H9 (cell line): ENCODE measurements at regions not wholly inside any gene's neighbourhood (a gene's known extent, or its start where the extent isn't known, plus 50 kb on each side); places are given as distances from the start of the nearest gene placed in this dataset.

Source experiments
- DNase-seq: peaks from one replicate; pipeline ENCODE4 v3.0.0-alpha.2; 2017
- H2AFZ ChIP-seq: one replicate; pipeline ENCODE4 v1.6.1; 2013; ENCODE audit warnings: mild to moderate bottlenecking, low read length, control low read depth, moderate library complexity
- H2AK5ac ChIP-seq: 2 replicates; pipeline ENCODE4 v1.6.1; 2013; ENCODE audit warnings: low read length, control low read depth, mixed read lengths; ENCODE audit not compliant: insufficient read length
- H2BK120ac ChIP-seq: one replicate; pipeline ENCODE4 v1.6.1; 2013; ENCODE audit warnings: low read depth, mild to moderate bottlenecking, low read length, control low read depth, inconsistent platforms; ENCODE audit not compliant: poor library complexity, severe bottlenecking
- H2BK12ac ChIP-seq: 2 replicates; pipeline ENCODE4 v1.6.1; 2013; ENCODE audit warnings: low read length, control low read depth, mixed read lengths, low read depth; ENCODE audit not compliant: insufficient read length
- H2BK15ac ChIP-seq: 2 replicates; pipeline ENCODE4 v1.6.1; 2013; ENCODE audit warnings: low read depth, low read length, control low read depth
- H2BK20ac ChIP-seq: one replicate; pipeline ENCODE4 v1.6.1; 2013; ENCODE audit warnings: low read depth, mild to moderate bottlenecking, low read length, control low read depth, inconsistent platforms; ENCODE audit not compliant: poor library complexity, severe bottlenecking
- H2BK5ac ChIP-seq: 2 replicates; pipeline ENCODE4 v1.6.1; 2013; ENCODE audit warnings: low read length, control low read depth, mixed read lengths; ENCODE audit not compliant: insufficient read length
- H3K14ac ChIP-seq: 2 replicates; pipeline ENCODE4 v1.6.1; 2013; ENCODE audit warnings: low read length, control low read depth; ENCODE audit not compliant: insufficient read depth
- H3K18ac ChIP-seq: 2 replicates; pipeline ENCODE4 v1.6.1; 2013; ENCODE audit warnings: low read depth, mild to moderate bottlenecking, mixed read lengths, low read length, control low read depth; ENCODE audit not compliant: insufficient read length
- H3K23ac ChIP-seq: 2 replicates; pipeline ENCODE4 v1.6.1; 2013; ENCODE audit warnings: low read length, control low read depth, mixed read lengths, low read depth; ENCODE audit not compliant: insufficient read length
- H3K23me2 ChIP-seq: 2 replicates; pipeline ENCODE4 v1.6.1; 2013; ENCODE audit warnings: low read depth, mild to moderate bottlenecking, mixed read lengths, low read length, control low read depth; ENCODE audit not compliant: insufficient read length, poor library complexity, severe bottlenecking
- H3K27ac ChIP-seq: 2 replicates; pipeline ENCODE4 v1.5.1; 2013; ENCODE audit warnings: low read length, control low read depth, mixed read lengths, low read depth; ENCODE audit not compliant: insufficient read length
- H3K27me3 ChIP-seq: 2 replicates; pipeline ENCODE4 v1.6.1; 2013; ENCODE audit warnings: low read length, control low read depth, inconsistent platforms; ENCODE audit not compliant: insufficient read depth
- H3K4ac ChIP-seq: 2 replicates; pipeline ENCODE4 v1.6.1; 2013; ENCODE audit warnings: low read depth, mild to moderate bottlenecking, control low read depth, inconsistent platforms, low read length, moderate library complexity
- H3K4me1 ChIP-seq: 2 replicates; pipeline ENCODE4 v1.6.1; 2013; ENCODE audit warnings: low read length, control low read depth, inconsistent platforms; ENCODE audit not compliant: insufficient read depth
- H3K4me2 ChIP-seq: 2 replicates; pipeline ENCODE4 v1.6.1; 2013; ENCODE audit warnings: low read length, control low read depth, mixed read lengths; ENCODE audit not compliant: insufficient read length, insufficient read depth
- H3K56ac ChIP-seq: 2 replicates; pipeline ENCODE4 v1.6.1; 2013; ENCODE audit warnings: low read depth, mild to moderate bottlenecking, mixed read lengths, low read length, control low read depth; ENCODE audit not compliant: insufficient read length
- H3K79me1 ChIP-seq: 2 replicates; pipeline ENCODE4 v1.6.1; 2013; ENCODE audit warnings: low read depth, mild to moderate bottlenecking, moderate library complexity, low read length, control low read depth, inconsistent platforms; ENCODE audit not compliant: insufficient read depth, poor library complexity, severe bottlenecking
- H3K79me2 ChIP-seq: 2 replicates; pipeline ENCODE4 v1.6.1; 2013; ENCODE audit warnings: low read length, control low read depth, inconsistent platforms; ENCODE audit not compliant: insufficient read depth
- H3K9ac ChIP-seq: 2 replicates; pipeline ENCODE4 v1.6.1; 2013; ENCODE audit warnings: low read length, control low read depth, mixed read lengths; ENCODE audit not compliant: insufficient read length; ENCODE audit errors: extremely low read depth
- H3K9me3 ChIP-seq: one replicate; pipeline ENCODE4 v1.6.1; 2013; ENCODE audit warnings: low read depth, low read length, inconsistent platforms; ENCODE audit not compliant: control insufficient read depth
- H3T11ph ChIP-seq: one replicate; pipeline ENCODE4 v1.6.1; 2013; ENCODE audit warnings: mild to moderate bottlenecking, low read length, control low read depth, inconsistent platforms
- H4K20me1 ChIP-seq: one replicate; pipeline ENCODE4 v1.6.1; 2013; ENCODE audit not compliant: control insufficient read depth, insufficient read length, insufficient read depth
- H4K5ac ChIP-seq: 2 replicates; pipeline ENCODE4 v1.6.1; 2013; ENCODE audit warnings: low read depth, mild to moderate bottlenecking, mixed read lengths, low read length, control low read depth; ENCODE audit not compliant: insufficient read length
- H4K8ac ChIP-seq: replicated peaks from 2 replicates; pipeline ENCODE4 v1.6.1; 2013; ENCODE audit warnings: low read length, control low read depth, mixed read lengths, low read depth; ENCODE audit not compliant: insufficient read length
- H4K91ac ChIP-seq: 2 replicates; pipeline ENCODE4 v1.6.1; 2013; ENCODE audit warnings: low read depth, mild to moderate bottlenecking, moderate library complexity, mixed read lengths, low read length, control low read depth; ENCODE audit not compliant: insufficient read length
- H3K27ac Mint-ChIP-seq, 3 experiments: 2 replicates in 2 of 3; 3 replicates in 1 of 3; pipeline ENCODE4 v1.8.0; 2020 to 2021; ENCODE audit warnings: mixed read lengths in 3 of 3, mild to moderate bottlenecking in 1 of 3, moderate library complexity in 1 of 3
- H3K27me3 Mint-ChIP-seq: 2 replicates; pipeline ENCODE4 v1.8.0; 2021; ENCODE audit warnings: low read depth, mild to moderate bottlenecking, moderate library complexity, mixed read lengths
- H3K36me3 Mint-ChIP-seq, 3 experiments: 2 replicates in 2 of 3; 3 replicates in 1 of 3; pipeline ENCODE4 v1.8.0; 2020 to 2021; ENCODE audit warnings: low read depth in 3 of 3, mixed read lengths in 3 of 3; ENCODE audit not compliant: insufficient read depth in 1 of 3
- H3K4me1 Mint-ChIP-seq, 2 experiments: 2 replicates each; pipeline ENCODE4 v1.8.0; 2020; ENCODE audit warnings: mixed read lengths in 2 of 2
- H3K4me3 Mint-ChIP-seq, 2 experiments: 2 replicates in 1 of 2; 3 replicates in 1 of 2; pipeline ENCODE4 v1.8.0; 2020 to 2021; ENCODE audit warnings: mild to moderate bottlenecking in 2 of 2, mixed read lengths in 2 of 2, moderate library complexity in 1 of 2
- H3K9me3 Mint-ChIP-seq, 2 experiments: 2 replicates in 1 of 2; 3 replicates in 1 of 2; pipeline ENCODE4 v1.8.0; 2020; ENCODE audit warnings: mild to moderate bottlenecking in 2 of 2, mixed read lengths in 2 of 2, moderate library complexity in 1 of 2
- WGBS: extraction: QIAGEN DNeasy Blood & Tissue Kit; methylation state at CpG from one replicate; pipeline ENCODE4 v1.1.7; 2013; ENCODE audit warnings: missing lambda C conversion rate, low lambda C conversion rate, mixed read lengths; ENCODE audit not compliant: insufficient read length; ENCODE audit errors: extremely low coverage; 5-methylcytosine and 5-hydroxymethylcytosine counted together
- TF ChIP-seq, protein P1 (sequence below): fragments of 200-600 bp; sonication (generic); conservative IDR thresholded peaks from 3 replicates; pipeline ENCODE4 v1.8.0; 2021; ENCODE audit warnings: antibody characterized with exemption, mild to moderate bottlenecking

DNA sequence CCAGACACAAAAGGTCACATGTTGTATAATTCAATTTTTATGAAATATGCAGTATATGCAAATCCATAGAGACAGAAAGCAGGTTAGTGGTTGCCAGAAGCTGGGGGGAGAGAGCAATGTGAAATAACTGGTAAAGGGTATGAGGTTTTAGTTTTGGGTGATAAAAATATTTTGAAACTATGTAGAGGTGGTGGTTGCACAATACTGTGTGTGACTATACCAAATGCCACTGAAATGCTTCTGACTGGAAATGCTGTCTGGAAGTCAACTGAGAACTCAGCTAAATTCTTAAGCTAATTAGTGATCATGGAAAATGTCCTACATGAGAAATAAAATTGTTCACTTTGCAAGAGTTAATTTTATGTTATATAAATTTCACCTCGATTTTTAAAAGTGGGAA is 65.3 kb upstream of the RXFP2 start:
- H3K27ac ChIP-seq: no peak overlapping the region
- Mint-ChIP-seq H3K9me3 (peaks cover 4 to 8% of the 10 kb centered on the region in 2 experiments), H3K36me3 (peaks cover 2 to 16% (median 3%) of the 10 kb centered on the region in 3 experiments; a peak in 6 of 7 replicates), H3K4me3 (no peak overlapping the region), H3K4me1 (peaks cover 4 to 6% of the 10 kb centered on the region in 2 experiments; a peak in 2 of 4 replicates), H3K27ac (no peak overlapping the region), H3K27me3 (no peaks in the 10 kb centered on the region)
- no peak overlapping the region for H2BK20ac ChIP-seq
- H3K79me1 ChIP-seq: no peaks in the 10 kb centered on the region
- H3K18ac ChIP-seq: no peak overlapping the region
- no peak overlapping the region for H2BK120ac ChIP-seq
- H3K9ac ChIP-seq: no peak overlapping the region
- H2BK5ac ChIP-seq: no peak overlapping the region
- H3K14ac ChIP-seq: no peak overlapping the region
- H3K4ac ChIP-seq: no peak overlapping the region
- no peak overlapping the region for H4K5ac ChIP-seq
- H3K56ac ChIP-seq: no peak overlapping the region
- peaks cover 2% of the 10 kb centered on the region for H4K20me1 ChIP-seq
- no peaks in the 10 kb centered on the region for H3K23me2 ChIP-seq
- no peak overlapping the region for H3T11ph ChIP-seq
- DNase-seq: no peak
- no peak overlapping the region for H2BK15ac ChIP-seq
- H3K4me1 ChIP-seq: no peaks in the 10 kb centered on the region
- no peaks in the 10 kb centered on the region for H3K9me3 ChIP-seq
- no peak overlapping the region for H4K8ac ChIP-seq
- no peaks in the 10 kb centered on the region for H3K27me3 ChIP-seq
- H2AK5ac ChIP-seq: no peak overlapping the region
- H4K91ac ChIP-seq: no peak overlapping the region
- no peak overlapping the region for H3K23ac ChIP-seq
- H3K4me2 ChIP-seq: no peak overlapping the region
- TF ChIP-seq, protein P1, sequence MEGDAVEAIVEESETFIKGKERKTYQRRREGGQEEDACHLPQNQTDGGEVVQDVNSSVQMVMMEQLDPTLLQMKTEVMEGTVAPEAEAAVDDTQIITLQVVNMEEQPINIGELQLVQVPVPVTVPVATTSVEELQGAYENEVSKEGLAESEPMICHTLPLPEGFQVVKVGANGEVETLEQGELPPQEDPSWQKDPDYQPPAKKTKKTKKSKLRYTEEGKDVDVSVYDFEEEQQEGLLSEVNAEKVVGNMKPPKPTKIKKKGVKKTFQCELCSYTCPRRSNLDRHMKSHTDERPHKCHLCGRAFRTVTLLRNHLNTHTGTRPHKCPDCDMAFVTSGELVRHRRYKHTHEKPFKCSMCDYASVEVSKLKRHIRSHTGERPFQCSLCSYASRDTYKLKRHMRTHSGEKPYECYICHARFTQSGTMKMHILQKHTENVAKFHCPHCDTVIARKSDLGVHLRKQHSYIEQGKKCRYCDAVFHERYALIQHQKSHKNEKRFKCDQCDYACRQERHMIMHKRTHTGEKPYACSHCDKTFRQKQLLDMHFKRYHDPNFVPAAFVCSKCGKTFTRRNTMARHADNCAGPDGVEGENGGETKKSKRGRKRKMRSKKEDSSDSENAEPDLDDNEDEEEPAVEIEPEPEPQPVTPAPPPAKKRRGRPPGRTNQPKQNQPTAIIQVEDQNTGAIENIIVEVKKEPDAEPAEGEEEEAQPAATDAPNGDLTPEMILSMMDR: no peak
- no peaks in the 10 kb centered on the region for H3K79me2 ChIP-seq
- no peak overlapping the region for H2AFZ ChIP-seq
- H2BK12ac ChIP-seq: no peak overlapping the region
- no CpG with 5 or more reads among the region's 1 CpG for WGBS
